Vagina (tissue), 2 donors: ENCODE measurements at regions not wholly inside any gene's neighbourhood (a gene's known extent, or its start where the extent isn't known, plus 50 kb on each side); places are given as distances from the start of the nearest gene placed in this dataset.

Source experiments
- DNase-seq, 2 donors: peaks; one replicate each; pipeline ENCODE4 v3.0.0-alpha.2; 2017; ENCODE audit errors: extremely low spot score in 2 of 2
- H3K27ac ChIP-seq: fragments of 200-600 bp; sonication (generic); one replicate; pipeline ENCODE4 v1.5.1; 2019
- H3K27me3 ChIP-seq: fragments of 200-600 bp; sonication (generic); one replicate; pipeline ENCODE4 v1.5.1; 2019
- H3K36me3 ChIP-seq, 2 donors: fragments of 200-600 bp; sonication (generic); one replicate each; pipeline ENCODE4 v1.5.1; 2017 to 2019
- H3K4me1 ChIP-seq: fragments of 200-600 bp; sonication (generic); one replicate; pipeline ENCODE4 v1.5.1; 2019
- H3K4me3 ChIP-seq, 2 donors: fragments of 200-600 bp; sonication (generic); 1 replicate in 1 of 2; 2 replicates in 1 of 2; pipeline ENCODE4 v1.5.1; 2016 to 2019
- H3K9me3 ChIP-seq: fragments of 200-600 bp; sonication (generic); one replicate; pipeline ENCODE4 v1.5.1; 2019
- POLR2A ChIP-seq, 2 donors: fragments of 450-650 bp; IDR thresholded peaks; one replicate each; pipeline ENCODE4 v1.6.1; 2017; ENCODE audit warnings: antibody characterized with exemption in 2 of 2, mild to moderate bottlenecking in 2 of 2, moderate library complexity in 2 of 2
- POLR2AphosphoS5 ChIP-seq, 2 donors: sonication (generic); formaldehyde crosslinking; IDR thresholded peaks; one replicate each; pipeline ENCODE4 v1.9.0; 2017; ENCODE audit warnings: antibody characterized with exemption in 2 of 2, mild to moderate bottlenecking in 2 of 2, low read depth in 1 of 2; ENCODE audit not compliant: insufficient read depth in 1 of 2
- intact Hi-C: fragments of 100-400 bp; cut with DNase I; formaldehyde crosslinking; loops from one replicate; pipeline ENCODE4 v1.15.1; 2023
- TF ChIP-seq, protein P1 (sequence below), 3 experiments: fragments of 450-650 bp in 2 of 3; fragments of 200-600 bp in 1 of 3; sonication (generic) in 1 of 3; IDR thresholded peaks; one replicate each; pipeline ENCODE4 v1.5.1; 2017 to 2019; ENCODE audit warnings: antibody characterized with exemption in 3 of 3, mild to moderate bottlenecking in 2 of 3, moderate library complexity in 2 of 3

DNA sequence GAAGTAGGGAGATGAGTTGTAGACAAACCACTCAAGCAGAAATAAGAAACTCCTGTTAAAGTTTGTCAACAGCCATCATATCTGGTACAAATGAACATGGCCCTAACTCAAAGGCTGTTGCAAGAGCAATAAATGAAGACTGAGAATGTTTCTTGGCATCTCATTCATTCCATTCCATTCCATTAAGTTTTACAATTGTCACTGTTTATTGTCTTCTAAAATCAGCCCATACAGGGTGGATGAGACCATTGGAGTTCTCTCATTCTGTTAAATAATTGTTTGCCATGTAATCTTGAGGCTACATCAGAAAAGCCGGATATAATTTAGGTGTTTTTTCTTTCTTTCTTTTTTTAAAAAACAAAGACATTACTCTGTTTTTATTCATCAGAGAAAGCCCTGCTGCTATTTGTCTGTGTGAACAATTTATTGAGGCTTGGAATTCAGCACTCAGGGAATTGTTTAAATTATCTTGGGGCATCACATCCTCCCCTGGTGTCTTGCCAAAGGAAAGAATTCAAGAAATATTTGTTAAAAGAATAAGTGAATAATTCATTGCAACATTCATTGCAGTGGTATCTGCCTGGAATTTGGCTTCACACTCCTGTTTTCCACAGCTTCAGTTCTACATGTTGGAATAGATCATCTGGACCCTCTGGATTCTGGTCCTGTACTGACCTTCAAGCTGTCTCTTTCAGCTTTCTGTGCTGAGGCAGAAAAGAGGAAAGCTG, 604.5 kb downstream of the PLPP3 start:
- intact Hi-C loops, result no loop called here
- H3K36me3 ChIP-seq, result no peaks in the 10 kb centered on the region
- no peaks in the 10 kb centered on the region for H3K9me3 ChIP-seq
- H3K27ac ChIP-seq, result peak overlapping the region; percentile 43
- H3K4me1 ChIP-seq, result peaks cover 7% of the 10 kb centered on the region
- TF ChIP-seq, protein P1, sequence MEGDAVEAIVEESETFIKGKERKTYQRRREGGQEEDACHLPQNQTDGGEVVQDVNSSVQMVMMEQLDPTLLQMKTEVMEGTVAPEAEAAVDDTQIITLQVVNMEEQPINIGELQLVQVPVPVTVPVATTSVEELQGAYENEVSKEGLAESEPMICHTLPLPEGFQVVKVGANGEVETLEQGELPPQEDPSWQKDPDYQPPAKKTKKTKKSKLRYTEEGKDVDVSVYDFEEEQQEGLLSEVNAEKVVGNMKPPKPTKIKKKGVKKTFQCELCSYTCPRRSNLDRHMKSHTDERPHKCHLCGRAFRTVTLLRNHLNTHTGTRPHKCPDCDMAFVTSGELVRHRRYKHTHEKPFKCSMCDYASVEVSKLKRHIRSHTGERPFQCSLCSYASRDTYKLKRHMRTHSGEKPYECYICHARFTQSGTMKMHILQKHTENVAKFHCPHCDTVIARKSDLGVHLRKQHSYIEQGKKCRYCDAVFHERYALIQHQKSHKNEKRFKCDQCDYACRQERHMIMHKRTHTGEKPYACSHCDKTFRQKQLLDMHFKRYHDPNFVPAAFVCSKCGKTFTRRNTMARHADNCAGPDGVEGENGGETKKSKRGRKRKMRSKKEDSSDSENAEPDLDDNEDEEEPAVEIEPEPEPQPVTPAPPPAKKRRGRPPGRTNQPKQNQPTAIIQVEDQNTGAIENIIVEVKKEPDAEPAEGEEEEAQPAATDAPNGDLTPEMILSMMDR (IDR thresholded peaks at IDR 0.05), result no peak
- peak; percentile 42 to 54 for TF ChIP-seq POLR2AphosphoS5 (IDR thresholded peaks at IDR 0.05; ENCODE audit: insufficient read depth in 1 of 2, low read depth in 1 of 2)
- no peak overlapping the region for H3K4me3 ChIP-seq
- no peaks in the 10 kb centered on the region for H3K27me3 ChIP-seq
- no peak for DNase-seq

DNA sequence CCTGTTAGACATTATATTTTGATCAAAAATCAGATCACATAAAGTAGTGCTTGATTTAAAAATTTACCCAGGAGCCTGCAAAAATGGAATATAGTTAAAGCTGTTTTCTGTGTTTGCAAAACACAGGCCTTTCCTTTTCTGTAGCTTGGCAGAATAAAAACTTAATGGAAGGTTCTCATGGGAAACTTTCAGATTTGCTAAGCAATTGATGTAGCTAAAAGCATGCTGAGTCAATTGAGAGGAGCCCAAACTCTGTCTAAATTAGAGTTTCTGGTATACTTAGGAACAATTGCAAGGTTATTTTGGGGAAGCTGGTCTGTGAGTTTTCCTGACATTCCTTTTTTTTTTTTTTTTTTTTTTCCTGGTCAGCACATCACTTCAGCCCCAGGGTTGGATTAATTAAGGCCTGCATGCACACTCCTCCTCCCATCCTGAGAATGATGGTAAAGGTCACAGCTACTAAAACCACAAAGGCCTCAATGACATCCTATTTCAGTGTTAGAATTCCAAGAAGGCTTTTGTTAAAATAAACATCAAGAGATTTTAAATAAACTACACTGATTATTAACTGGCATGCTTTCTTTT, 608.7 kb downstream of the PLPP3 start:
- DNase-seq, result no peak
- Histone ChIP-seq H3K27ac (peak overlapping the region; percentile 13), H3K9me3 (no peaks in the 10 kb centered on the region), H3K27me3 (no peaks in the 10 kb centered on the region), H3K36me3 (no peaks in the 10 kb centered on the region), H3K4me3 (no peak overlapping the region), H3K4me1 (peaks cover 16% of the 10 kb centered on the region)
- TF ChIP-seq, protein P1 (IDR thresholded peaks at IDR 0.05), result no peak
- no peak for TF ChIP-seq POLR2AphosphoS5 (IDR thresholded peaks at IDR 0.05; ENCODE audit: insufficient read depth in 1 of 2, low read depth in 1 of 2)
- TF ChIP-seq POLR2A (IDR thresholded peaks at IDR 0.05), result no peak
- intact Hi-C loops, result no loop called here

DNA sequence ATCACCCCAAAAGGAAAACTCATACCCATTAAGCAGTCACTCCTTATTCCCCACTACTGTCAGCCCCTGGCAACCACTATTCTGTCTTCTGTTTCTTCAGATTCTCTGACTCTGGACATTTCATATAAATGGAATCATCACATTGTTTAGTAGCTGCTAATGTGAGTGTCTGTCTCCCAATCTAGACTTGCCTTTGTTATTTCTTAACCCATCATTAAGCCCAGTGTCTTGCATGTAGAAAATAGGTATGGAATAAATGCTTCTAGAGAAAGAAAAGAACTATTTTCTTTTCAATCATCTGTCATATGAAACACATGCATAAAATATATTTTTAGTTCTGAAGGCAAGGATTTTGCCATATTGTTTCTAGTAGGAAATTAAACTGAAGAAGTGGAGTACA, 610.0 kb downstream of the PLPP3 start:
- no peak for DNase-seq
- no peak overlapping the region for H3K4me3 ChIP-seq
- H3K27me3 ChIP-seq, result no peaks in the 10 kb centered on the region
- no peaks in the 10 kb centered on the region for H3K36me3 ChIP-seq
- H3K4me1 ChIP-seq, result peaks cover 16% of the 10 kb centered on the region
- no peak overlapping the region for H3K27ac ChIP-seq
- no peak for TF ChIP-seq POLR2A (IDR thresholded peaks at IDR 0.05)
- TF ChIP-seq, protein P1 (IDR thresholded peaks at IDR 0.05), result no peak
- no peaks in the 10 kb centered on the region for H3K9me3 ChIP-seq
- intact Hi-C loops, result no loop called here

DNA sequence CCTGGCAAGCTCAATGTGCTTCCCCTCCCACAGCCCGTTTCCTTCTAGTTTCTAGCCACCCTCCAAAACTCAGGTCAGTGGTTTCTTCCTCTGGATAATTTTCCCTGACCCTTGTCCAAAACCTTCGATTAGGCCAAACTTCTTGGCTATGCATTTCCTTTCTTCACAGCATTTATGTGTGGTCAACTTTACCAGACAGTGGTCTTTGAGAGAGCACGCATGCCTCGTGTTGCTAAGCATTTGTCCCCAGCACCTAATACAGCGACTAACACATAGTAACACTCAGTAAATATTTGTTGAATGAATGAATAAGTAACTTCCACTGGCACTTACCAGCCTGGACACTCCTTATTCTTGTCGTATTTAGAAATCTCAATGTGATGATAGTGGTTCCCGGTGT, 610.7 kb downstream of the PLPP3 start:
- no peak overlapping the region for H3K4me3 ChIP-seq
- peaks cover 16% of the 10 kb centered on the region for H3K4me1 ChIP-seq
- no peak for DNase-seq
- no peak for TF ChIP-seq POLR2AphosphoS5 (IDR thresholded peaks at IDR 0.05; ENCODE audit: insufficient read depth in 1 of 2, low read depth in 1 of 2)
- TF ChIP-seq POLR2A (IDR thresholded peaks at IDR 0.05), result no peak
- TF ChIP-seq, protein P1 (IDR thresholded peaks at IDR 0.05), result no peak
- H3K27me3 ChIP-seq, result no peaks in the 10 kb centered on the region
- intact Hi-C loops, result no loop called here
- H3K36me3 ChIP-seq, result no peaks in the 10 kb centered on the region
- no peak overlapping the region for H3K27ac ChIP-seq
- H3K9me3 ChIP-seq, result no peaks in the 10 kb centered on the region

DNA sequence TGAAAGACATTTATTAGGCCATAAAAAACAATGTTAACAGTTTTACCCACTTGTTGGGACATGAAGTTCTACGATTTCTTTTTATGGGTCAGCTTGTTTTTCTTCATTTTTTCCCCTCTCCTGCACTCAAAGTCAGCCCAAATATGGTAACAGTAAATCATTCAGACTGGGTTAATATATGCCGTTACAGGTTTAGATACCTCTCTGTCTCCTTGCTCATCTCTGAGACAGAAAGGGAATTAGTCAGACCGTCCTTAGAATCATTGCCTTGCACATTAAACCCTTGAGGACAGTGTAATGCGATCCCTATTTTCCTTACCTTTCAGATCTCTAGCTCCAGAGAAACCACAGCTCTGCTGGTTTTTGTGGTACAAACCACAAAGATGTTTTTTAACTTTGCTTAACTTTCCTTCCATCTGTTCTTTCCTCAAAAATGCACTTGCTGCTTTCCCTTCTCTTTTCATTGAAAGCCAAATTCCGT, 613.3 kb downstream of the PLPP3 start:
- no peaks in the 10 kb centered on the region for H3K9me3 ChIP-seq
- intact Hi-C loops, result no loop called here
- TF ChIP-seq, protein P1 (IDR thresholded peaks at IDR 0.05), result no peak
- TF ChIP-seq POLR2AphosphoS5 (IDR thresholded peaks at IDR 0.05; ENCODE audit: insufficient read depth in 1 of 2, low read depth in 1 of 2) (peak in 1 of 2 donors; percentile 83), POLR2A (IDR thresholded peaks at IDR 0.05) (no peak)
- H3K27me3 ChIP-seq, result no peaks in the 10 kb centered on the region
- no peak for DNase-seq
- no peaks in the 10 kb centered on the region for H3K36me3 ChIP-seq
- no peak overlapping the region for H3K4me3 ChIP-seq
- peak overlapping the region; percentile 60 for H3K27ac ChIP-seq
- H3K4me1 ChIP-seq, result peaks cover 16% of the 10 kb centered on the region
